Bronchial epithelial cell (primary cell): ENCODE measurements at regions not wholly inside any gene's neighbourhood (a gene's known extent, or its start where the extent isn't known, plus 50 kb on each side); places are given as distances from the start of the nearest gene placed in this dataset.

Experiments used
- DNase-seq: peaks from one replicate; pipeline ENCODE4 v3.0.0-alpha.2; 2010; ENCODE audit warnings: low read depth
- FAIRE-seq: peaks from 2 replicates; lab custom pipeline; 2011; peaks lifted over from hg19 to GRCh38; lab: Jason Lieb, UNC
- H3K27me3 ChIP-seq: 2 replicates; pipeline ENCODE4 v1.5.1; 2011; ENCODE audit warnings: low read length; ENCODE audit not compliant: control insufficient read depth, insufficient read depth
- H3K36me3 ChIP-seq: 2 replicates; pipeline ENCODE4 v1.5.1; 2011; ENCODE audit warnings: low read length; ENCODE audit not compliant: control insufficient read depth, insufficient read depth
- H3K4me3 ChIP-seq: 2 replicates; pipeline ENCODE4 v1.5.1; 2011; ENCODE audit warnings: mild to moderate bottlenecking, low read depth, low read length, control low read depth
- CTCF ChIP-seq: IDR thresholded peaks from 2 replicates; pipeline ENCODE4 v1.5.1; 2011; ENCODE audit warnings: mild to moderate bottlenecking, moderate library complexity, low read length, control low read depth, inconsistent platforms; ENCODE audit not compliant: insufficient read depth, severe bottlenecking

GRCh38 chr4:188485906-188486305 lies 346.7 kb downstream of the TRIML1 start:
- TF ChIP-seq CTCF = no peak
- no peak for FAIRE-seq
- H3K27me3 ChIP-seq = no peaks in the 10 kb centered on the region
- no peaks in the 10 kb centered on the region for H3K36me3 ChIP-seq
- no peak overlapping the region for H3K4me3 ChIP-seq
- no peak for DNase-seq

- FAIRE-seq = no peak
- no peak for TF ChIP-seq CTCF
- H3K4me3 ChIP-seq = no peak overlapping the region
- H3K27me3 ChIP-seq = no peaks in the 10 kb centered on the region
- no peak for DNase-seq
- no peaks in the 10 kb centered on the region for H3K36me3 ChIP-seq
Observed at GRCh38 chr4:188492886-188493285, 353.6 kb downstream of the TRIML1 start.

- DNase-seq (no peak), FAIRE-seq (no peak)
- TF ChIP-seq CTCF = no peak
- Histone ChIP-seq H3K36me3 (no peaks in the 10 kb centered on the region), H3K27me3 (no peaks in the 10 kb centered on the region), H3K4me3 (no peak overlapping the region)
Observed at GRCh38 chr4:188495169-188495568, 355.9 kb downstream of the TRIML1 start.

GRCh38 chr4:188511431-188511830 lies 372.2 kb downstream of the TRIML1 start:
- no peak for TF ChIP-seq CTCF
- no peak overlapping the region for H3K4me3 ChIP-seq
- DNase-seq (no peak), FAIRE-seq (no peak)
- H3K36me3 ChIP-seq = no peaks in the 10 kb centered on the region
- H3K27me3 ChIP-seq = no peaks in the 10 kb centered on the region

- no peak for TF ChIP-seq CTCF
- FAIRE-seq (no peak), DNase-seq (no peak)
- Histone ChIP-seq H3K4me3 (no peak overlapping the region), H3K36me3 (no peaks in the 10 kb centered on the region), H3K27me3 (no peaks in the 10 kb centered on the region)
Observed at GRCh38 chr4:188532751-188533150, 393.5 kb downstream of the TRIML1 start.

GRCh38 chr4:188534297-188534696 lies 395.1 kb downstream of the TRIML1 start:
- Histone ChIP-seq H3K4me3 (no peak overlapping the region), H3K36me3 (no peaks in the 10 kb centered on the region), H3K27me3 (no peaks in the 10 kb centered on the region)
- DNase-seq = no peak
- no peak for FAIRE-seq
- no peak for TF ChIP-seq CTCF
